CD8-positive, alpha-beta memory T cell (primary cell): ENCODE measurements at regions not wholly inside any gene's neighbourhood (a gene's known extent, or its start where the extent isn't known, plus 50 kb on each side); places are given as distances from the start of the nearest gene placed in this dataset.

Experiments
- CTCF ChIA-PET: fragments of 350-600 bp; sonication (Branson Sonifier 250); formaldehyde crosslinking; loops from one replicate; lab custom pipeline; 2021; ENCODE audit warnings: antibody characterized with exemption; lab: Charles Lee
- POLR2A ChIA-PET: fragments of 350-600 bp; sonication (Branson Sonifier 250); formaldehyde crosslinking; loops from one replicate; lab custom pipeline; 2021; ENCODE audit warnings: antibody characterized with exemption; lab: Charles Lee
- DNase-seq, 5 donors: peaks; one replicate each; pipeline versions ENCODE4 v3.0.0 to v3.0.0-alpha.2; 2020 to 2022; ENCODE audit warnings: mixed read lengths in 1 of 5
- H3K27ac ChIP-seq: one replicate; pipeline ENCODE4 v1.7.0; 2013; ENCODE audit warnings: low read depth, mild to moderate bottlenecking, low read length, moderate library complexity
- H3K27me3 ChIP-seq: 2 replicates; pipeline ENCODE4 v1.7.0; 2013; ENCODE audit warnings: low read length, mild to moderate bottlenecking; ENCODE audit not compliant: insufficient read depth, poor library complexity, severe bottlenecking
- H3K36me3 ChIP-seq: 2 replicates; pipeline ENCODE4 v1.7.0; 2013; ENCODE audit warnings: mild to moderate bottlenecking, low read length, moderate library complexity; ENCODE audit not compliant: insufficient read depth
- H3K4me1 ChIP-seq: 2 replicates; pipeline ENCODE4 v1.7.0; 2013; ENCODE audit warnings: mild to moderate bottlenecking, low read length, moderate library complexity; ENCODE audit not compliant: insufficient read depth
- H3K4me3 ChIP-seq: 2 replicates; pipeline ENCODE4 v1.7.0; 2013; ENCODE audit warnings: mild to moderate bottlenecking, low read length
- H3K9me3 ChIP-seq: 2 replicates; pipeline ENCODE4 v1.7.0; 2013; ENCODE audit warnings: mild to moderate bottlenecking, low read length
- H3K27ac Mint-ChIP-seq, 8 donors: one replicate each; pipeline ENCODE4 v1.8.0; 2020 to 2021; ENCODE audit warnings: mixed read lengths in 8 of 8, mild to moderate bottlenecking in 6 of 8, inconsistent platforms in 3 of 8, moderate library complexity in 3 of 8
- H3K27me3 Mint-ChIP-seq, 2 donors: one replicate each; pipeline ENCODE4 v1.8.0; 2020 to 2021; ENCODE audit warnings: mixed read lengths in 2 of 2, mild to moderate bottlenecking in 1 of 2, moderate library complexity in 1 of 2
- H3K36me3 Mint-ChIP-seq, 3 donors: one replicate each; pipeline ENCODE4 v1.8.0; 2020 to 2021; ENCODE audit warnings: mixed read lengths in 3 of 3, inconsistent platforms in 1 of 3, mild to moderate bottlenecking in 1 of 3
- H3K4me1 Mint-ChIP-seq, 3 donors: one replicate each; pipeline ENCODE4 v1.8.0; 2020 to 2021; ENCODE audit warnings: mixed read lengths in 3 of 3, inconsistent platforms in 1 of 3, mild to moderate bottlenecking in 1 of 3
- H3K4me3 Mint-ChIP-seq, 7 donors: one replicate each; pipeline ENCODE4 v1.8.0; 2020 to 2021; ENCODE audit warnings: mixed read lengths in 7 of 7, mild to moderate bottlenecking in 6 of 7, moderate library complexity in 4 of 7, inconsistent platforms in 2 of 7
- H3K9me3 Mint-ChIP-seq, 5 donors: one replicate each; pipeline ENCODE4 v1.8.0; 2020 to 2022; ENCODE audit warnings: mixed read lengths in 5 of 5, mild to moderate bottlenecking in 3 of 5, moderate library complexity in 2 of 5, inconsistent platforms in 1 of 5

DNA sequence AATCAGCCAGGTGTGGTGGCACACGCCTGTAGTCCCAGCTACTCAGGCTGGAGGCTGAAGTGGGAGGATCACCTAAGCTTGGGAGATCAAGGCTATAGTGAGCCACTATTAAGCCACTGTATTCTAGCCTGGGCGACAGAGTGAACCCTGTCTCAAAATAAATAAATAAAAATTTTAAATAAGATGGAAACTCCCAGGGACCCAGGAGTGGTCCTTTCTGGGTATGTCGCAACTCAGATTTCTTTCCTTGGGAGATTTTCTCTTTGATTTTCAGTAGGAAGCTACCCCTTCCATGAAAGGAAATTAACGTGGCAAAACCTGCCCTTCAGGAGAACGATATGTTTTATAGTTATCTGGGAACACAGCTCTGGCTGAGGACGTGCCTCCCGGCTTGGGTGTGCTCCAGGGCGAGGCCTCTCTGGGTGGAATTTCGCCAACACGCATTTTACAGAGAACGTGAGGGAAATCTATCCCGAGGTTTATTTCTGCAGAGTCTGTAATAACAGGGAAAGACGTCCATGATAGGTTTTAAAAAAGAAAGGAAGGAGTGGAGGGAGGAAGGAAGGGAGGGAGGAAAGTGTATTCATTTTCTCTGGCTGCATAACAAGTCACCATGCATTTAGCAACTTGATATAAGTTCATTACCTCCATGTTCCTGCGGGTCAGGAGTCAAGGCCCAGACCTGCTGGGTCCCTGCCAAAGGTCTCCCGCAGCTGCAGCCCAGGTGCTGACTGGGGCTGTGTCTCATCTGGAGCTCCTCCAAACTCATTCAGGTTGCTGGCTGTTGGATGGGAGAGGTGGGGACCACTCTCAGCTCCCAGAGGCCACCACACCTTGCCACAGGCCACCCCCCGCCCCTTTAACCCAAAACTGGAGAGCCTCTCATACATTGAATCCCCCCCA is 80.6 kb upstream of the GSC start:
- CTCF ChIA-PET, result no interaction called here
- H3K36me3 Mint-ChIP-seq, result no peaks in the 10 kb centered on the region
- Histone ChIP-seq H3K4me1 (no peaks in the 10 kb centered on the region), H3K27ac (no peak overlapping the region), H3K36me3 (no peaks in the 10 kb centered on the region), H3K27me3 (no peaks in the 10 kb centered on the region), H3K9me3 (no peaks in the 10 kb centered on the region), H3K4me3 (no peak overlapping the region)
- POLR2A ChIA-PET, result no interaction called here
- H3K4me3 Mint-ChIP-seq, result no peak overlapping the region
- no peak for DNase-seq
- peaks cover 0 to 5% of the 10 kb centered on the region in 2 donors for H3K27me3 Mint-ChIP-seq
- peaks cover 0 to 7% (median 4%) of the 10 kb centered on the region in 5 donors for H3K9me3 Mint-ChIP-seq
- H3K27ac Mint-ChIP-seq, result no peak overlapping the region
- H3K4me1 Mint-ChIP-seq, result no peaks in the 10 kb centered on the region

DNA sequence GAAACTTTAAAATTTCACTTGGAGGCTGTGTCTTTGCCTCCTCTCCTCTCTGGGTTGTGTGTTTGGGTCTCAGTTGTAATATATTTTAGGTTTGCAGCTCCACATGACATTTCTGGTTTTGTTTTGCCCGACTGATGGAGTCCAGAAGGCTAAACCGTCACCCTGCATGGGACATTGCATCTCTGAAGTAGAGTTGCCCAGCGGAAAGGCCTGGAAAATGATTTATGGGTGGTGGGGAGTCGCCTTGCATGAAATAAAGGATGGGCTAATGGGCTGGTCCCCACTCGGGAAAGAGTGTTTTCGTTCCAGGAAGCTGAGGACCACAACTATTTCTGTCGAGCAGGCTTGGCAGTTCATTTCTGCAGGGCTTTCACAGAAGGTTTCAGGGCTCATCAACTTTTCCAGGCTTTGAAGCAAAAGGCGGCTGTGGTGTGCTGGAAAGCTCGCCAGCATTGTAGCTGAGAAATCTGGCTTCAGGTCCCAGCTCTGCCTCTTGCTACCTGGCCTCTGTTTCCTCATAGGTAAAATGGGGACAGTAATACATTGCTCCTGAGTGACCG is 74.8 kb upstream of the GSC start:
- no peaks in the 10 kb centered on the region for H3K9me3 ChIP-seq
- ChIA-PET CTCF (no interaction called here), POLR2A (no interaction called here)
- H3K4me3 Mint-ChIP-seq, result no peak overlapping the region
- no peaks in the 10 kb centered on the region for H3K36me3 Mint-ChIP-seq
- H3K4me3 ChIP-seq, result no peak overlapping the region
- no peak for DNase-seq
- peaks cover 5% of the 10 kb centered on the region in 2 donors for H3K27me3 Mint-ChIP-seq
- H3K27ac Mint-ChIP-seq, result no peak overlapping the region
- H3K27me3 ChIP-seq, result no peaks in the 10 kb centered on the region
- H3K4me1 ChIP-seq, result no peaks in the 10 kb centered on the region
- H3K9me3 Mint-ChIP-seq, result no peaks in the 10 kb centered on the region
- H3K36me3 ChIP-seq, result no peaks in the 10 kb centered on the region
- H3K27ac ChIP-seq, result no peak overlapping the region
- no peaks in the 10 kb centered on the region for H3K4me1 Mint-ChIP-seq

DNA sequence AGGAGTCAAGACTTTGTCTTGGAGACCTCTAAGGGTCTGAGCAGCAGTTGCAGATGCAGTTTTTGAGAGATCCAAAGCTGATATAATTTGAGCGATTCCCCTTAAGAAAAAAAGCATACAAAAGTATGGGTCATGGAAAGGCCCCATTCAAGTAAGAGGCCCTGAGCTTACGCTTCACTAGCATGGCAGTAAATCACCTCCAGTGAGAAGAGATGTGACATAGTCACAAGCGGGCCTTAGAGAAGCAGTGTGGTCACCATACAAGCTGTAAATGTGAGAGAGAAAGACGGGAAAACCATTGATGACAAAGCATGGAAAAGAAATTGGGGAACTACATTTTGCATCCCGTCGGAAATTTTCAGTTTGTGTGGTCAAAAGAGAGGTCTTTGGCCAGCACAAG is 70.6 kb upstream of the GSC start:
- Mint-ChIP-seq H3K9me3 (no peaks in the 10 kb centered on the region), H3K4me1 (no peaks in the 10 kb centered on the region), H3K27me3 (peaks cover 3 to 5% of the 10 kb centered on the region in 2 donors), H3K27ac (no peak overlapping the region), H3K4me3 (no peak overlapping the region), H3K36me3 (no peaks in the 10 kb centered on the region)
- H3K36me3 ChIP-seq, result no peaks in the 10 kb centered on the region
- no peaks in the 10 kb centered on the region for H3K27me3 ChIP-seq
- DNase-seq, result no peak
- H3K27ac ChIP-seq, result no peak overlapping the region
- H3K4me1 ChIP-seq, result no peaks in the 10 kb centered on the region
- POLR2A ChIA-PET, result no interaction called here
- no peak overlapping the region for H3K4me3 ChIP-seq
- no peaks in the 10 kb centered on the region for H3K9me3 ChIP-seq
- CTCF ChIA-PET, result no interaction called here

DNA sequence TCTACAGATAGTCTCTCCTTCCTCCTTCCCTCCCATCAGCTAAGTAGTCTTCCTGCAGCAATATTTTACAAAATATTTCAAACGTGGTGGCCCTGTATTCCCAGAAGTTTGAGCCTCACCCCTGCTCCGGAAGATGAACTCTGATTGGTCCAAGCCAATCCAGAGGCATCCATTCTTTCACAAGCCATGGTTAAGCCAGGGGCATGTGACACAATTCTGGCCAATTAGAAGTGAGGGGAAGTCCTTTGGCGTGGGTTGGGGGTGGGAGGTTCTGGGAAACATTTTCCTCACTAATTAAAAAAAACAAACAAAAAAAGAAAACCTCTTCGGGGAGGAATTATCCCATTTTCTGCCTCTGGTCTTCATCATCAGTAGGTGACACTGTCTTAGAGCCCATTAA is 69.4 kb upstream of the GSC start:
- DNase-seq, result no peak
- Mint-ChIP-seq H3K27me3 (peaks cover 3 to 5% of the 10 kb centered on the region in 2 donors), H3K27ac (no peak overlapping the region), H3K9me3 (no peaks in the 10 kb centered on the region), H3K36me3 (no peaks in the 10 kb centered on the region), H3K4me3 (no peak overlapping the region), H3K4me1 (no peaks in the 10 kb centered on the region)
- H3K27me3 ChIP-seq, result no peaks in the 10 kb centered on the region
- H3K9me3 ChIP-seq, result no peaks in the 10 kb centered on the region
- H3K4me1 ChIP-seq, result no peaks in the 10 kb centered on the region
- H3K27ac ChIP-seq, result no peak overlapping the region
- H3K36me3 ChIP-seq, result no peaks in the 10 kb centered on the region
- ChIA-PET CTCF (no interaction called here), POLR2A (no interaction called here)
- H3K4me3 ChIP-seq, result no peak overlapping the region

DNA sequence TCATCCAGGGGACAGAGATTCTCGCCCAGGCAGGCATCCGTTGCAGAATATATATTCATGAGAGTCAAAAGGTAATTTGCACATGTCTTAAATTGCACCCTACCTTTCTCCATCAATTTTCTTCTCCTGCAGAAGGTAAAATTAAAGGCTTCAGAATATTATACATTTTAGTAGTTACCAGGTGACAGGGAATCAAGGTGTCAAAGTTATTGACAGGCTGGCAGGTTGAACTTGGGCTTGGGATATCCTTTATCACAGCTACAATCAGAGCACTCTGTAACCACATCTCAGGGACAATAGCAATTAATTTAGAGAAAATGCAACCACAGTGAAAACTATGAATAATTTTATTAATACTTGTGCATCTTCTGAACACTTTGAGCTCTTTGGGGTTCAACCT is 66.9 kb upstream of the GSC start:
- POLR2A ChIA-PET, result no interaction called here
- Mint-ChIP-seq H3K27ac (no peak overlapping the region), H3K36me3 (no peaks in the 10 kb centered on the region), H3K4me3 (no peak overlapping the region), H3K9me3 (no peaks in the 10 kb centered on the region), H3K4me1 (no peaks in the 10 kb centered on the region), H3K27me3 (peaks cover 5 to 6% of the 10 kb centered on the region in 2 donors)
- H3K4me3 ChIP-seq, result no peak overlapping the region
- H3K9me3 ChIP-seq, result no peaks in the 10 kb centered on the region
- no peaks in the 10 kb centered on the region for H3K36me3 ChIP-seq
- CTCF ChIA-PET, result no interaction called here
- H3K27ac ChIP-seq, result no peak overlapping the region
- no peaks in the 10 kb centered on the region for H3K4me1 ChIP-seq
- no peaks in the 10 kb centered on the region for H3K27me3 ChIP-seq
- DNase-seq, result no peak

DNA sequence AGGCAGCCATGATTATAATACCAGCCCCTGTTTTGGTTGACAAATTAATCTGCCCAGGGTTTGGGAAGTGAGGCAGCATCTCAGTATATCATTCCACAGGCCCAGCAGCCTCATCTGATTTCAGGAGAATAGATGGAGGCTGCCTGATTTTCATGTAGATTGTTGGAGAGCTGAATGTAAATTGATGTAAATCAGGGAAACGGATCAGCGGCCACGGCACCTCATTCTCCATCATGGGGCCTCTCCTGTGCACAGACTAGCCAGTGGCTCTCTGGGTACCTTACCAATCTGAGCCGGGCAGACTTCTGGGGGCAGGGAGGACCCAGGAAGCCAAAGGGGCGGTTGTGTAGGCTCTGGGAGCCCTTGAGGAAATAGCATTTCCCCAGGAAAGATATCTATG is 63.7 kb upstream of the GSC start:
- ChIA-PET CTCF (no interaction called here), POLR2A (no interaction called here)
- Mint-ChIP-seq H3K27me3 (peaks cover 0 to 5% of the 10 kb centered on the region in 2 donors), H3K4me3 (no peak overlapping the region), H3K4me1 (no peaks in the 10 kb centered on the region), H3K27ac (no peak overlapping the region), H3K9me3 (no peaks in the 10 kb centered on the region), H3K36me3 (no peaks in the 10 kb centered on the region)
- Histone ChIP-seq H3K27me3 (no peaks in the 10 kb centered on the region), H3K4me3 (no peak overlapping the region), H3K27ac (no peak overlapping the region), H3K4me1 (no peaks in the 10 kb centered on the region), H3K36me3 (no peaks in the 10 kb centered on the region), H3K9me3 (no peaks in the 10 kb centered on the region)
- no peak for DNase-seq

DNA sequence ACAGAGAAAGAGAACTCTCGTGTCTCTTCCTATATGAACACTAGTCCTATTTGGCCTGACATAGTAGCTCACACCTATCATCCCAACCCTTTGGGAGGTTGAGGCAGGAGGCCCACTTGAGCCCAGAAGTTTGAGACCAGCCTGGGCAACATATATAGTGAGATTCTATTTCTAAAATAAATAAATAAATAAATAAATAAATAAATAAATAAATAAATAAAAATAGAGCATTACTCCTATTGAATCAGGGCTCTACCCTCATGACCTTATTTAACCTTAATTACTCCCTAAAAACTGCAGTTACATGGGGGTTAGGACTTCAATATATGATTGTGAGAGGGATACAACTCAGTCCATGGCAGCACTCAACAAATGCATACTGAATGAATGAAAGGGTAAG is 61.2 kb upstream of the GSC start:
- peaks cover 0 to 5% of the 10 kb centered on the region in 2 donors for H3K27me3 Mint-ChIP-seq
- no peaks in the 10 kb centered on the region for H3K36me3 Mint-ChIP-seq
- no peaks in the 10 kb centered on the region for H3K4me1 ChIP-seq
- H3K27ac ChIP-seq, result no peak overlapping the region
- ChIA-PET POLR2A (no interaction called here), CTCF (no interaction called here)
- DNase-seq, result no peak
- no peaks in the 10 kb centered on the region for H3K4me1 Mint-ChIP-seq
- H3K4me3 Mint-ChIP-seq, result no peak overlapping the region
- H3K36me3 ChIP-seq, result no peaks in the 10 kb centered on the region
- no peaks in the 10 kb centered on the region for H3K27me3 ChIP-seq
- no peaks in the 10 kb centered on the region for H3K9me3 Mint-ChIP-seq
- no peak overlapping the region for H3K27ac Mint-ChIP-seq
- H3K4me3 ChIP-seq, result no peak overlapping the region
- no peaks in the 10 kb centered on the region for H3K9me3 ChIP-seq

DNA sequence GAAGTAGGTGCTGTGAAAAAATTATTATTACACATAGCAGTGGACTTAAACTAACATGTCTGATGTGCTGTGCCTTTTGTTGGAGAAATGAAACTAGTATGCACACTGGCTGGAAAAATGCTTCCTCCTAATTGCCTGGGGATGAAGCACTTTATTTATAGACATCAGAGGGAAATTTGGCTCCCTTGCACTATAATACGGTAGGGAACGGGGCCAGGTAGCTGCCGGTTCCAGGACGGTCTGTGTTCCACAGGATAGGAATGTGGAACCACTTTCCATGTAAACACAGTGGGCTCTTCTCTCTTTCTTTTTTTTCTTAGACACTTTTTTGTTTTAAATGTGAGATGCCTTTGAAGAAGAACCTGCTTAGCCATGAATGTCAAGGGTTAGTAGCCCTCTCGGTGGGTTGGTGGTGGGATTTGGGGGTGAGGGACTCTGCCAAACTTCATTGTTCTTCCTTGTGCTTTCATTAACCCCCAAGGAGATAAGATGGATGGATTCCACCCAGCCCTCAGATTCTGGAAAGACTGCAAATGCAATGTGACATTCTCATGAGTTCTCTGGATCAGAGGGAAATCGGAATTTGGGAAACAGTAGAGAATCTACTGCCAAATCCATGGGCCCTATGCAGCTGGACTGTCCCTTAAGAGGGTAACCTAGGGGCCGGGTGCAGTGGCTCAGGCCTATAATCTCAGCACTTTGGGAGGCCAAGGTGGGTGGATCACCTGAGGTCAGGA is 58.0 kb upstream of the GSC start:
- H3K36me3 Mint-ChIP-seq, result peaks cover 0 to 4% (median 0%) of the 10 kb centered on the region in 3 donors
- peaks cover 0 to 8% (median 5%) of the 10 kb centered on the region in 5 donors for H3K9me3 Mint-ChIP-seq
- H3K27ac ChIP-seq, result no peak overlapping the region
- no peaks in the 10 kb centered on the region for H3K36me3 ChIP-seq
- ChIA-PET POLR2A (no interaction called here), CTCF (no interaction called here)
- no peaks in the 10 kb centered on the region for H3K9me3 ChIP-seq
- no peaks in the 10 kb centered on the region for H3K27me3 ChIP-seq
- H3K27ac Mint-ChIP-seq, result no peak overlapping the region
- H3K4me3 Mint-ChIP-seq, result no peak overlapping the region
- no peaks in the 10 kb centered on the region for H3K4me1 ChIP-seq
- H3K4me3 ChIP-seq, result no peak overlapping the region
- DNase-seq, result no peak
- peaks cover 10 to 17% of the 10 kb centered on the region in 2 donors for H3K27me3 Mint-ChIP-seq
- no peaks in the 10 kb centered on the region for H3K4me1 Mint-ChIP-seq
